Fibroblast of skin of scalp (primary cell): ENCODE measurements at regions not wholly inside any gene's neighbourhood (a gene's known extent, or its start where the extent isn't known, plus 50 kb on each side); places are given as distances from the start of the nearest gene placed in this dataset.

ENCODE experiments used
- DNase-seq: peaks from one replicate; pipeline ENCODE4 v3.0.0-alpha.2; 2013

- no peak for DNase-seq
Measured at GRCh38 chr2:236975766-236976165, 109.9 kb upstream of the COPS8 start.

- DNase-seq: no peak
Measured at GRCh38 chr2:236976266-236977062, 109.2 kb upstream of the COPS8 start.

- no peak for DNase-seq
Measured at GRCh38 chr2:236977063-236977851, 108.4 kb upstream of the COPS8 start.

- DNase-seq: no peak
Measured at GRCh38 chr2:236977852-236978398, 107.8 kb upstream of the COPS8 start.

- DNase-seq: no peak
Measured at GRCh38 chr2:236979664-236980063, 106.0 kb upstream of the COPS8 start.

GRCh38 chr2:236980961-236981360, 104.7 kb upstream of the COPS8 start:
- DNase-seq: no peak

- DNase-seq: no peak
Measured at GRCh38 chr2:236981701-236982485, 103.8 kb upstream of the COPS8 start.

GRCh38 chr2:236982693-236983455, 102.8 kb upstream of the COPS8 start:
- DNase-seq: no peak

GRCh38 chr2:236984046-236984445, 101.6 kb upstream of the COPS8 start:
- peak; percentile 51 for DNase-seq

GRCh38 chr2:236985761-236986339, 99.8 kb upstream of the COPS8 start:
- DNase-seq: no peak

- no peak for DNase-seq
Measured at GRCh38 chr2:236986524-236987330, 99.0 kb upstream of the COPS8 start.

GRCh38 chr2:236988216-236988615, 97.5 kb upstream of the COPS8 start:
- no peak for DNase-seq

GRCh38 chr2:236988690-236989624, 96.7 kb upstream of the COPS8 start:
- DNase-seq: no peak

- DNase-seq: no peak
Measured at GRCh38 chr2:236990552-236990951, 95.1 kb upstream of the COPS8 start.

GRCh38 chr2:236991874-236992273, 93.8 kb upstream of the COPS8 start:
- DNase-seq: no peak

GRCh38 chr2:236993286-236993685, 92.4 kb upstream of the COPS8 start:
- DNase-seq: no peak

GRCh38 chr2:236994361-236994760, 91.3 kb upstream of the COPS8 start:
- DNase-seq: no peak

GRCh38 chr2:236997069-236997715, 88.5 kb upstream of the COPS8 start:
- DNase-seq: peak; percentile 13

- peak; percentile 33 for DNase-seq
Measured at GRCh38 chr2:236998236-236998635, 87.5 kb upstream of the COPS8 start.
